ENCODE measurements at regions not wholly inside any gene's neighbourhood (a gene's known extent, or its start where the extent isn't known, plus 50 kb on each side); places are given as distances from the start of the nearest gene placed in this dataset.

DNA sequence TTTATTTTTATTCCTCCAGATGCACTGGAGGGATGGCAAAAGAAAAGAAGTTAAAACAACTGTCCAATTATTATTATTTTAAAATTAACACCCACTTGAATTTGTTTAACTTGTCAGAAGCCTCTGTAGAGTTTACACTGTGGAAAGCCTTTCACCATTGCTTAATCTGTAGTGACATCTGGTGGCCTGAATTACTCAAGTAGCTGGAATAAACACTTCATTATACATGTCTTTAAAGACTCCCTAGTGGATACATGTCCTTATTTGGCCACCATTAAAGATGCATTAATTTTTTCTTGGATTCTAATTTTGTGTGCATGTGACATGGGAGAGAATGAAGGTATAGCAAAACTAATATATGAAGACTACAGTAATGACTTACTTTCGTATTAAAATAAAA is 1496.5 kb downstream of the FAM181B start:
- Histone ChIP-seq H3K79me1 (ENCODE audit: low read depth, low read length) (no peaks in the 10 kb centered on the region), H2BK120ac (replicated peaks; ENCODE audit: low read depth, low read length) (no peak overlapping the region), H3K4me2 (ENCODE audit: insufficient read depth in 1 of 2, low read depth in 2 of 2, low read length in 2 of 2) (no peak overlapping the region), H3K36me3 (ENCODE audit: control insufficient read depth in 2 of 4, insufficient read depth in 4 of 4, low read length in 3 of 4) (no peaks in the 10 kb centered on the region), H3K4me1 (replicated peaks in 1 of 4; ENCODE audit: control insufficient read depth in 3 of 4, insufficient read depth in 4 of 4, low read length in 3 of 4) (no peaks in the 10 kb centered on the region), H4K8ac (ENCODE audit: extremely low read depth, insufficient read depth, low read length) (no peak overlapping the region), H2AK5ac (ENCODE audit: low read depth, low read length) (no peak overlapping the region), H4K5ac (ENCODE audit: insufficient read length, low read depth, low read length) (no peak overlapping the region), H3K18ac (ENCODE audit: extremely low read depth, low read length) (no peak overlapping the region), H2BK5ac (ENCODE audit: low read depth, low read length) (no peak overlapping the region), H3K14ac (ENCODE audit: insufficient read length) (no peak overlapping the region), H4K91ac (replicated peaks; ENCODE audit: insufficient read length, low read length) (no peak overlapping the region), H3K27ac (ENCODE audit: low read depth, low read length) (no peak overlapping the region), H3K4ac (replicated peaks; ENCODE audit: insufficient read length, low read depth, low read length) (no peak overlapping the region), H3K9ac (replicated peaks in 1 of 4; ENCODE audit: extremely low read depth in 1 of 4, low read depth in 3 of 4, low read length in 3 of 4) (no peak overlapping the region; a peak in 1 of 7 replicates), H3K23me2 (ENCODE audit: low read depth, low read length) (no peaks in the 10 kb centered on the region), H4K20me1 (replicated peaks in 1 of 2; ENCODE audit: control insufficient read depth in 1 of 2, insufficient read depth in 2 of 2, low read length in 2 of 2) (no peaks in the 10 kb centered on the region), H2BK20ac (ENCODE audit: low read length) (no peak overlapping the region), H3K9me3 (ENCODE audit: insufficient read depth in 2 of 2, low read depth in 1 of 2, low read length in 1 of 2) (no peaks in the 10 kb centered on the region), H3K23ac (ENCODE audit: insufficient read length) (no peak overlapping the region), H2BK12ac (ENCODE audit: low read depth, low read length) (no peak overlapping the region), H3K79me2 (ENCODE audit: control insufficient read depth in 1 of 2, insufficient read depth in 2 of 2, low read length in 2 of 2) (no peaks in the 10 kb centered on the region), H3K4me3 (ENCODE audit: extremely low read depth in 1 of 4, insufficient read depth in 2 of 4, low read depth in 3 of 4, low read length in 4 of 4) (no peak overlapping the region), H3K56ac (replicated peaks; ENCODE audit: insufficient read length, low read depth, low read length) (no peak overlapping the region), H2AFZ (ENCODE audit: low read length) (no peak overlapping the region), H2BK15ac (ENCODE audit: low read length) (no peak overlapping the region), H3K27me3 (replicated peaks in 1 of 4; ENCODE audit: control insufficient read depth in 3 of 4, extremely low read depth in 1 of 4, insufficient read depth in 3 of 4, low read length in 3 of 4) (no peaks in the 10 kb centered on the region)
- ChIA-PET CTCF (ENCODE audit: partially characterized antibody) (interaction anchor here (0.5 to 1.2 kb wide), 11 partner anchors 12 to 1529 kb away, joined by 3 to 5 read pairs (median 3); no protein-coding TSS in a partner anchor), POLR2A (ENCODE audit: partially characterized antibody) (no interaction called here)
- no peak for DNase-seq (ENCODE audit: low read depth in 1 of 2, low spot score in 2 of 2)
- FAIRE-seq, result no peak
- 75% methylated on average over 1 of the region's 1 CpG; no CpG with 5 or more reads in 1 of the 2 experiments for WGBS, 2 experiments (ENCODE audit: extremely low coverage in 1 of 2, insufficient coverage in 1 of 2, insufficient read length in 1 of 2, insufficient replicate concordance in 2 of 2, low coverage in 1 of 2, low lambda C conversion rate in 2 of 2, missing lambda C conversion rate in 1 of 2)
- TF ChIP-seq HDAC6 (IDR thresholded peaks at IDR 0.05; ENCODE audit: low read depth, low read length) (no peak), CHD1 (IDR thresholded peaks at IDR 0.05; ENCODE audit: low read depth, low read length) (no peak), RXRA (IDR thresholded peaks at IDR 0.05; ENCODE audit: insufficient read depth, low read depth, low read length) (no peak), RBBP5 (IDR thresholded peaks at IDR 0.05; ENCODE audit: borderline replicate concordance, low read depth, low read length) (no peak), RAD21 (IDR thresholded peaks at IDR 0.05 in 1 of 2, conservative IDR thresholded peaks at IDR 0.05 in 1 of 2; ENCODE audit: low read depth in 2 of 2, low read length in 2 of 2) (peak; percentile 88 to 89), TCF12 (IDR thresholded peaks at IDR 0.05; ENCODE audit: low read depth, low read length) (no peak), SP1 (IDR thresholded peaks at IDR 0.05; ENCODE audit: low read depth, low read length) (no peak), BACH1 (IDR thresholded peaks at IDR 0.05; ENCODE audit: low read length) (no peak), SRF (IDR thresholded peaks at IDR 0.05; ENCODE audit: low read depth, low read length) (peak; percentile 68; the same call in 1 of the 2 replicates)
- TF ChIP-seq, protein P1, sequence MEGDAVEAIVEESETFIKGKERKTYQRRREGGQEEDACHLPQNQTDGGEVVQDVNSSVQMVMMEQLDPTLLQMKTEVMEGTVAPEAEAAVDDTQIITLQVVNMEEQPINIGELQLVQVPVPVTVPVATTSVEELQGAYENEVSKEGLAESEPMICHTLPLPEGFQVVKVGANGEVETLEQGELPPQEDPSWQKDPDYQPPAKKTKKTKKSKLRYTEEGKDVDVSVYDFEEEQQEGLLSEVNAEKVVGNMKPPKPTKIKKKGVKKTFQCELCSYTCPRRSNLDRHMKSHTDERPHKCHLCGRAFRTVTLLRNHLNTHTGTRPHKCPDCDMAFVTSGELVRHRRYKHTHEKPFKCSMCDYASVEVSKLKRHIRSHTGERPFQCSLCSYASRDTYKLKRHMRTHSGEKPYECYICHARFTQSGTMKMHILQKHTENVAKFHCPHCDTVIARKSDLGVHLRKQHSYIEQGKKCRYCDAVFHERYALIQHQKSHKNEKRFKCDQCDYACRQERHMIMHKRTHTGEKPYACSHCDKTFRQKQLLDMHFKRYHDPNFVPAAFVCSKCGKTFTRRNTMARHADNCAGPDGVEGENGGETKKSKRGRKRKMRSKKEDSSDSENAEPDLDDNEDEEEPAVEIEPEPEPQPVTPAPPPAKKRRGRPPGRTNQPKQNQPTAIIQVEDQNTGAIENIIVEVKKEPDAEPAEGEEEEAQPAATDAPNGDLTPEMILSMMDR (IDR thresholded peaks at IDR 0.05; ENCODE audit: control extremely low read depth in 1 of 3, insufficient read depth in 1 of 3, low read depth in 1 of 3, low read length in 3 of 3), result peak in 2 of 3 experiments; percentile 46 to 50; a peak in 2 of 4 replicates
- TF ChIP-seq, protein P2, sequence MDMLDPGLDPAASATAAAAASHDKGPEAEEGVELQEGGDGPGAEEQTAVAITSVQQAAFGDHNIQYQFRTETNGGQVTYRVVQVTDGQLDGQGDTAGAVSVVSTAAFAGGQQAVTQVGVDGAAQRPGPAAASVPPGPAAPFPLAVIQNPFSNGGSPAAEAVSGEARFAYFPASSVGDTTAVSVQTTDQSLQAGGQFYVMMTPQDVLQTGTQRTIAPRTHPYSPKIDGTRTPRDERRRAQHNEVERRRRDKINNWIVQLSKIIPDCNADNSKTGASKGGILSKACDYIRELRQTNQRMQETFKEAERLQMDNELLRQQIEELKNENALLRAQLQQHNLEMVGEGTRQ (IDR thresholded peaks at IDR 0.05; ENCODE audit: low read length), result no peak

Measured in H1 (cell line).